SU-DHL-6 (cell line): ENCODE measurements at regions not wholly inside any gene's neighbourhood (a gene's known extent, or its start where the extent isn't known, plus 50 kb on each side); places are given as distances from the start of the nearest gene placed in this dataset.

Experiments
- H2AFZ ChIP-seq: fragments of 200-600 bp; sonication (generic); 2 replicates; pipeline ENCODE4 v1.6.1; 2014; ENCODE audit warnings: low read depth, mild to moderate bottlenecking, moderate library complexity, mixed read lengths, antibody characterized with exemption, low read length; ENCODE audit not compliant: severe bottlenecking
- H3F3A ChIP-seq: fragments of 200-600 bp; shearing (Covaris generic); 2 replicates; pipeline ENCODE4 v1.6.0; 2016; ENCODE audit warnings: antibody characterized with exemption, mild to moderate bottlenecking; ENCODE audit not compliant: insufficient read depth
- H3K27ac ChIP-seq: fragments of 200-600 bp; sonication (generic); 2 replicates; pipeline ENCODE4 v1.5.1; 2016; ENCODE audit warnings: low read depth, mild to moderate bottlenecking, low read length, moderate library complexity, mixed read lengths
- H3K27me3 ChIP-seq: fragments of 200-600 bp; sonication (generic), shearing (Covaris generic); 2 replicates; pipeline ENCODE4 v1.6.0; 2014; ENCODE audit warnings: mild to moderate bottlenecking, low read length
- H3K36me3 ChIP-seq: fragments of 200-600 bp; sonication (generic); 2 replicates; pipeline ENCODE4 v1.6.1; 2014; ENCODE audit warnings: mild to moderate bottlenecking, low read length, mixed read lengths
- H3K4me2 ChIP-seq: fragments of 300-600, 200-600 bp; shearing (Covaris generic), sonication (generic); 2 replicates; pipeline ENCODE4 v1.6.0; 2014; ENCODE audit warnings: low read length, low read depth, mild to moderate bottlenecking; ENCODE audit not compliant: poor library complexity, severe bottlenecking
- H3K4me3 ChIP-seq: fragments of 200-600 bp; sonication (generic); 2 replicates; pipeline ENCODE4 v1.5.1; 2014; ENCODE audit warnings: antibody characterized with exemption, low read length, mild to moderate bottlenecking, mixed read lengths; ENCODE audit not compliant: insufficient read depth, poor library complexity, severe bottlenecking
- H3K79me2 ChIP-seq: fragments of 200-600 bp; sonication (generic); 2 replicates; pipeline ENCODE4 v1.6.1; 2014; ENCODE audit warnings: mild to moderate bottlenecking, low read length, moderate library complexity; ENCODE audit not compliant: insufficient read depth
- H3K9ac ChIP-seq: fragments of 200-600 bp; sonication (generic); 2 replicates; pipeline ENCODE4 v1.7.0; 2014; ENCODE audit warnings: mild to moderate bottlenecking, low read length
- H3K9me2 ChIP-seq: fragments of 200-600 bp; sonication (generic); replicated peaks from 2 replicates; pipeline ENCODE4 v1.6.1; 2014; ENCODE audit warnings: low read length; ENCODE audit not compliant: insufficient read depth
- H3K9me3 ChIP-seq: fragments of 200-600 bp; sonication (generic); 2 replicates; pipeline ENCODE4 v1.6.1; 2014; ENCODE audit warnings: low read length, mixed read lengths; ENCODE audit not compliant: insufficient read depth
- H4K20me1 ChIP-seq: fragments of 200-600 bp; sonication (generic); 2 replicates; pipeline ENCODE4 v1.6.1; 2014; ENCODE audit warnings: low read depth, mild to moderate bottlenecking, antibody characterized with exemption, low read length, moderate library complexity, mixed read lengths
- CTCF ChIP-seq: fragments of 200-600 bp; sonication (generic); IDR thresholded peaks from one replicate; pipeline ENCODE4 v1.5.1; 2017; ENCODE audit warnings: antibody characterized with exemption, mild to moderate bottlenecking, low read length, moderate library complexity; ENCODE audit not compliant: insufficient read depth, poor library complexity, severe bottlenecking
- EZH2phosphoT487 ChIP-seq: fragments of 200-600 bp; sonication (generic), shearing (Covaris generic); conservative IDR thresholded peaks from 2 replicates; pipeline ENCODE4 v1.6.1; 2018; ENCODE audit warnings: mild to moderate bottlenecking, antibody characterized with exemption, low read length, moderate library complexity, mixed read lengths

GRCh38 chr5:145246961-145247744 is 588.0 kb downstream of the PRELID2 start:
- H3K79me2 ChIP-seq = no peaks in the 10 kb centered on the region
- no peak overlapping the region for H3K4me3 ChIP-seq
- H3K4me2 ChIP-seq = no peak overlapping the region
- H3K9ac ChIP-seq = no peak overlapping the region
- H3K27ac ChIP-seq = no peak overlapping the region
- no peak overlapping the region for H2AFZ ChIP-seq
- no peaks in the 10 kb centered on the region for H4K20me1 ChIP-seq
- no peak for TF ChIP-seq EZH2phosphoT487
- TF ChIP-seq CTCF = no peak
- H3K9me3 ChIP-seq = no peaks in the 10 kb centered on the region
- H3K36me3 ChIP-seq = no peaks in the 10 kb centered on the region
- H3K9me2 ChIP-seq = no peaks in the 10 kb centered on the region
- H3K27me3 ChIP-seq = no peaks in the 10 kb centered on the region
- no peaks in the 10 kb centered on the region for H3F3A ChIP-seq

DNA sequence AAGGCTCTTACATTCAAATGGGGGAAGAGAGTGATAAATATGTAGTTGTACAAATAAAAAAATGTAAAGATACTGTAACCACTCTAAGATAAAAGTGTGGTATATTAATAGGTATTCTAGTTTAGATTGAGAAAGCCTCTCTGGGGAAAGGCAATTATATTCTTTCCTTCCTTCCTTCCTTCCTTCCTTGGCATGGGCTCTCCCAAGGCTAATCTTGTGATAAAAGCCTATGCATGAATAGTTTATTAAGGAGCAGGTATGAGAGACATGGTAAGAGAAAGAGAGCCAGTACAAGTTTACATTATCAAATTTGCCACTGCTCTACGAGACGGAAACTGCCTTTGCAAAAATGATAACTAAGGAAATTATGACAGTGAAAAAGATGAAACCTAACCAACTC is 588.8 kb downstream of the PRELID2 start:
- Histone ChIP-seq H3K9me3 (no peaks in the 10 kb centered on the region), H3K9me2 (no peaks in the 10 kb centered on the region), H3K36me3 (no peaks in the 10 kb centered on the region), H2AFZ (no peak overlapping the region), H4K20me1 (no peaks in the 10 kb centered on the region), H3K4me2 (no peak overlapping the region), H3K27ac (no peak overlapping the region), H3F3A (no peaks in the 10 kb centered on the region), H3K27me3 (no peaks in the 10 kb centered on the region), H3K4me3 (no peak overlapping the region), H3K9ac (no peak overlapping the region), H3K79me2 (no peaks in the 10 kb centered on the region)
- TF ChIP-seq CTCF = no peak
- no peak for TF ChIP-seq EZH2phosphoT487

DNA sequence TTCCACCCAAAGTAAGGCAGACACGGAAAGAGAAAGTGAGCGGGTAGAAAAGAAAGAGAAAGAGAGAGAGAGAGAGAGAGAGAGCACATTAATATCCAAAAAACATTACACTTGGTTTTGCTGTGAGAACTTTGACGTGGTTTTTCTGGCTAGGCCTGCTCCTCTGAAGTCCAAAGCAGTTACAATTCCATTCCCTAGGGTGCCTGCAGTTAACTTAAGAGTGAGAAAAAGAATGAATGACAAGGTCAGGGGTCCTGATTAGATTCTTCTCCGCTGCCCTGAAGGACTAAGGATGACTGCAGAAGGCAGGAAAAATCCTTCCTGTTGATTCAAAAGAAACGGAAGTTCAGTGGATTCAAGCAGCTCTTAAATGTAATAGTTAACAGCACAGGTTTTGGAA is 589.8 kb downstream of the PRELID2 start:
- no peak overlapping the region for H3K9ac ChIP-seq
- no peaks in the 10 kb centered on the region for H4K20me1 ChIP-seq
- no peak overlapping the region for H3K4me3 ChIP-seq
- no peaks in the 10 kb centered on the region for H3K9me3 ChIP-seq
- TF ChIP-seq CTCF (no peak), EZH2phosphoT487 (no peak)
- no peak overlapping the region for H3K4me2 ChIP-seq
- H3K27ac ChIP-seq = no peak overlapping the region
- H2AFZ ChIP-seq = no peak overlapping the region
- no peaks in the 10 kb centered on the region for H3K36me3 ChIP-seq
- no peaks in the 10 kb centered on the region for H3F3A ChIP-seq
- no peaks in the 10 kb centered on the region for H3K9me2 ChIP-seq
- no peaks in the 10 kb centered on the region for H3K79me2 ChIP-seq
- no peaks in the 10 kb centered on the region for H3K27me3 ChIP-seq
